Testis (tissue), 2 donors: ENCODE measurements at regions not wholly inside any gene's neighbourhood (a gene's known extent, or its start where the extent isn't known, plus 50 kb on each side); places are given as distances from the start of the nearest gene placed in this dataset.

Source experiments
- DNase-seq: peaks from one replicate; pipeline ENCODE4 v3.0.0-alpha.2; 2019
- H3K27ac ChIP-seq, 2 donors: fragments of 200-600 bp; sonication (generic); one replicate each; pipeline ENCODE4 v1.5.1; 2019
- H3K27me3 ChIP-seq: fragments of 200-600 bp; sonication (generic); one replicate; pipeline ENCODE4 v1.5.1; 2019
- H3K36me3 ChIP-seq: fragments of 200-600 bp; sonication (generic); one replicate; pipeline ENCODE4 v1.5.1; 2017; ENCODE audit warnings: low read depth; ENCODE audit errors: missing control alignments
- H3K4me1 ChIP-seq: fragments of 200-600 bp; sonication (generic); one replicate; pipeline ENCODE4 v1.5.1; 2019
- H3K4me3 ChIP-seq, 2 donors: fragments of 200-600 bp; sonication (generic); one replicate each; pipeline ENCODE4 v1.5.1; 2017 to 2019
- H3K9me3 ChIP-seq: fragments of 200-600 bp; sonication (generic); one replicate; pipeline ENCODE4 v1.5.1; 2017
- CTCF ChIP-seq, 3 experiments: fragments of 450-650 bp in 2 of 3; fragments of 200-600 bp in 1 of 3; sonication (generic) in 1 of 3; IDR thresholded peaks; one replicate each; pipeline ENCODE4 v1.5.1; 2016 to 2019; ENCODE audit warnings: antibody characterized with exemption in 3 of 3, mild to moderate bottlenecking in 2 of 3, moderate library complexity in 1 of 3
- POLR2A ChIP-seq: fragments of 450-650 bp; IDR thresholded peaks from one replicate; pipeline ENCODE4 v1.6.1; 2017; ENCODE audit warnings: antibody characterized with exemption, mild to moderate bottlenecking, moderate library complexity
- WGBS, 2 donors: methylation state at CpG; one replicate each; pipeline ENCODE4 v1.1.5; 2018; 5-methylcytosine and 5-hydroxymethylcytosine counted together
- intact Hi-C: fragments of 100-400 bp; cut with DNase I; formaldehyde crosslinking; loops from one replicate; pipeline ENCODE4 v1.15.1; 2023; ENCODE audit warnings: low total_unique reads

- no peaks in the 10 kb centered on the region for H3K4me1 ChIP-seq
- no peak overlapping the region for H3K4me3 ChIP-seq
- H3K36me3 ChIP-seq = no peaks in the 10 kb centered on the region
- TF ChIP-seq CTCF (IDR thresholded peaks at IDR 0.05) (no peak), POLR2A (no peak)
- no peak overlapping the region for H3K27ac ChIP-seq
- H3K9me3 ChIP-seq = no peaks in the 10 kb centered on the region
- 65 to 70% methylated on average over 1 of the region's 1 CpG for WGBS, 2 donors
- intact Hi-C loops = no loop called here
- H3K27me3 ChIP-seq = no peaks in the 10 kb centered on the region
- DNase-seq = no peak
Observed at GRCh38 chr2:35378791-35379190, 976.8 kb upstream of the CRIM1 start.

- no peak for TF ChIP-seq CTCF (IDR thresholded peaks at IDR 0.05)
- TF ChIP-seq POLR2A = no peak
- no peak for DNase-seq
- intact Hi-C loops = no loop called here
- no peak overlapping the region for H3K27ac ChIP-seq
- H3K36me3 ChIP-seq = no peaks in the 10 kb centered on the region
- no peaks in the 10 kb centered on the region for H3K4me1 ChIP-seq
- WGBS, 2 donors = 93 to 97% methylated on average over 4 of the region's 4 CpGs
- no peaks in the 10 kb centered on the region for H3K9me3 ChIP-seq
- no peak overlapping the region for H3K4me3 ChIP-seq
- H3K27me3 ChIP-seq = no peaks in the 10 kb centered on the region
Observed at GRCh38 chr2:35374845-35375244, 980.7 kb upstream of the CRIM1 start.

- WGBS, 2 donors = 45 to 68% methylated on average over 2 of the region's 2 CpGs
- Histone ChIP-seq H3K27ac (no peak overlapping the region), H3K36me3 (no peaks in the 10 kb centered on the region), H3K4me1 (no peaks in the 10 kb centered on the region), H3K27me3 (no peaks in the 10 kb centered on the region), H3K9me3 (no peaks in the 10 kb centered on the region), H3K4me3 (no peak overlapping the region)
- intact Hi-C loops = no loop called here
- TF ChIP-seq POLR2A (no peak), CTCF (IDR thresholded peaks at IDR 0.05) (no peak)
- DNase-seq = no peak
Observed at GRCh38 chr2:35365859-35366258, 989.7 kb upstream of the CRIM1 start.

GRCh38 chr2:35356332-35356731 lies 999.2 kb upstream of the CRIM1 start:
- Histone ChIP-seq H3K36me3 (no peaks in the 10 kb centered on the region), H3K27me3 (no peaks in the 10 kb centered on the region), H3K4me1 (no peaks in the 10 kb centered on the region), H3K4me3 (no peak overlapping the region), H3K27ac (no peak overlapping the region), H3K9me3 (no peaks in the 10 kb centered on the region)
- intact Hi-C loops = no loop called here
- TF ChIP-seq CTCF (IDR thresholded peaks at IDR 0.05) (no peak), POLR2A (no peak)
- 88 to 90% methylated on average over 3 to 4 of the region's 4 CpGs for WGBS, 2 donors
- no peak for DNase-seq

- TF ChIP-seq CTCF (IDR thresholded peaks at IDR 0.05) (no peak), POLR2A (no peak)
- H3K27me3 ChIP-seq = no peaks in the 10 kb centered on the region
- intact Hi-C loops = no loop called here
- no peaks in the 10 kb centered on the region for H3K9me3 ChIP-seq
- WGBS, 2 donors = 92 to 98% methylated on average over 4 to 6 of the region's 6 CpGs
- H3K4me3 ChIP-seq = no peak overlapping the region
- no peak overlapping the region for H3K27ac ChIP-seq
- no peaks in the 10 kb centered on the region for H3K4me1 ChIP-seq
- no peaks in the 10 kb centered on the region for H3K36me3 ChIP-seq
- DNase-seq = no peak
Observed at GRCh38 chr2:35355056-35355455, 1000.5 kb upstream of the CRIM1 start.
